ENCODE measurements at regions not wholly inside any gene's neighbourhood (a gene's known extent, or its start where the extent isn't known, plus 50 kb on each side); places are given as distances from the start of the nearest gene placed in this dataset.
"Not testable (repeated sequence)": the region's sequence is repeated elsewhere in the genome, so short reads cannot be mapped to it uniquely, and the experiment has no call there.

- ATAC-seq = peak in 1 of 2 donors; percentile 39
- H3K36me3 Mint-ChIP-seq = peaks cover 0 to 4% (median 2%) of the 10 kb centered on the region in 3 donors
- peak overlapping the region in 2 of 10 donors; percentile 2 to 61 for H3K27ac Mint-ChIP-seq
- no peak for DNase-seq
- no peak overlapping the region for H3K4me3 Mint-ChIP-seq
- POLR2A ChIA-PET = interaction anchor here (0.7 to 2.4 kb wide), 2 partner anchors 20 to 55 kb away, joined by 3 to 7 read pairs; partner anchors contain the start of gene JAK1
- H3K4me1 Mint-ChIP-seq = peaks cover 0 to 5% (median 3%) of the 10 kb centered on the region in 4 donors
- H3K9me3 Mint-ChIP-seq = no peaks in the 10 kb centered on the region
- H3K27me3 Mint-ChIP-seq = no peaks in the 10 kb centered on the region
Measured at GRCh38 chr1:65020774-65021173, 54.4 kb upstream of the JAK1 start.

- H3K27me3 Mint-ChIP-seq = no peaks in the 10 kb centered on the region
- no peak overlapping the region for H3K4me3 Mint-ChIP-seq
- peaks cover 0 to 5% (median 3%) of the 10 kb centered on the region in 4 donors for H3K4me1 Mint-ChIP-seq
- H3K36me3 Mint-ChIP-seq = peaks cover 0 to 4% (median 2%) of the 10 kb centered on the region in 3 donors
- no peak for ATAC-seq
- peak overlapping the region in 2 of 10 donors; percentile 24 to 30 for H3K27ac Mint-ChIP-seq
- no peaks in the 10 kb centered on the region for H3K9me3 Mint-ChIP-seq
- POLR2A ChIA-PET = interaction anchor here (0.6 to 2.4 kb wide), 4 partner anchors 21 to 61 kb away, joined by 3 to 7 read pairs (median 4); partner anchors contain the start of gene JAK1
- no peak for DNase-seq
Measured at GRCh38 chr1:65021795-65022194, 55.4 kb upstream of the JAK1 start.

GRCh38 chr1:65022216-65022615 is 55.9 kb upstream of the JAK1 start:
- Mint-ChIP-seq H3K4me1 (peaks cover 0 to 5% (median 3%) of the 10 kb centered on the region in 4 donors), H3K27ac (no peak overlapping the region), H3K4me3 (no peak overlapping the region), H3K9me3 (no peaks in the 10 kb centered on the region), H3K27me3 (no peaks in the 10 kb centered on the region), H3K36me3 (peaks cover 0 to 4% (median 2%) of the 10 kb centered on the region in 3 donors)
- POLR2A ChIA-PET = interaction anchor here (0.6 to 1.0 kb wide), 2 partner anchors 23 to 61 kb away, joined by 3 to 4 read pairs; no protein-coding TSS in a partner anchor
- ATAC-seq (no peak), DNase-seq (no peak)

- POLR2A ChIA-PET = no interaction called here
- peaks cover 0 to 9% (median 0%) of the 10 kb centered on the region in 9 donors for H3K9me3 Mint-ChIP-seq
- ATAC-seq (no peak), DNase-seq (no peak)
- no peak overlapping the region for H3K27ac Mint-ChIP-seq
- no peaks in the 10 kb centered on the region for H3K27me3 Mint-ChIP-seq
- no peak overlapping the region for H3K4me3 Mint-ChIP-seq
- peaks cover 2 to 13% (median 10%) of the 10 kb centered on the region in 4 donors for H3K4me1 Mint-ChIP-seq
- peaks cover 0 to 8% (median 4%) of the 10 kb centered on the region in 3 donors for H3K36me3 Mint-ChIP-seq
Measured at GRCh38 chr1:65025794-65026193, 59.4 kb upstream of the JAK1 start.

GRCh38 chr1:65026235-65026634 is 59.9 kb upstream of the JAK1 start:
- Mint-ChIP-seq H3K36me3 (peaks cover 0 to 8% (median 4%) of the 10 kb centered on the region in 3 donors), H3K27me3 (no peaks in the 10 kb centered on the region), H3K4me3 (no peak overlapping the region), H3K9me3 (peaks cover 0 to 9% (median 0%) of the 10 kb centered on the region in 9 donors), H3K4me1 (peaks cover 3 to 14% (median 10%) of the 10 kb centered on the region in 4 donors), H3K27ac (peak overlapping the region in 1 of 10 donors; percentile 48)
- ATAC-seq (no peak), DNase-seq (no peak)
- POLR2A ChIA-PET = no interaction called here

GRCh38 chr1:65027666-65028358 is 61.5 kb upstream of the JAK1 start:
- Mint-ChIP-seq H3K27ac (peak overlapping the region in 1 of 10 donors; percentile 27), H3K9me3 (peaks cover 0 to 9% (median 0%) of the 10 kb centered on the region in 9 donors), H3K4me3 (no peak overlapping the region), H3K27me3 (no peaks in the 10 kb centered on the region), H3K36me3 (peaks cover 0 to 9% (median 4%) of the 10 kb centered on the region in 3 donors), H3K4me1 (peaks cover 5 to 15% (median 10%) of the 10 kb centered on the region in 4 donors)
- DNase-seq = no peak
- POLR2A ChIA-PET = no interaction called here
- ATAC-seq = no peak

GRCh38 chr1:65029434-65029833 is 63.1 kb upstream of the JAK1 start:
- H3K27me3 Mint-ChIP-seq, ATAC-seq, H3K4me3 Mint-ChIP-seq, DNase-seq, POLR2A ChIA-PET, H3K9me3 Mint-ChIP-seq: not testable (repeated sequence)
- Mint-ChIP-seq H3K27ac (peak overlapping the region in 1 of 10 donors; percentile 28), H3K4me1 (peaks cover 5 to 18% (median 11%) of the 10 kb centered on the region in 4 donors), H3K36me3 (peaks cover 5 to 15% (median 8%) of the 10 kb centered on the region in 3 donors)

- POLR2A ChIA-PET = interaction anchor here (1.1 kb wide), 1 partner anchor 13 kb away, joined by 4 read pairs; no protein-coding TSS in a partner anchor
- H3K4me3 Mint-ChIP-seq, DNase-seq, H3K4me1 Mint-ChIP-seq, ATAC-seq, H3K9me3 Mint-ChIP-seq, H3K27me3 Mint-ChIP-seq: not testable (repeated sequence)
- H3K27ac Mint-ChIP-seq = peak overlapping the region in 1 of 10 donors; percentile 10
- peaks cover 5 to 22% (median 20%) of the 10 kb centered on the region in 3 donors for H3K36me3 Mint-ChIP-seq
Measured at GRCh38 chr1:65034879-65035278, 68.5 kb upstream of the JAK1 start.

GRCh38 chr1:65036570-65037051 is 70.3 kb upstream of the JAK1 start:
- Mint-ChIP-seq H3K4me3 (no peak overlapping the region), H3K36me3 (peaks cover 5 to 21% (median 20%) of the 10 kb centered on the region in 3 donors), H3K4me1 (peaks cover 4 to 18% (median 12%) of the 10 kb centered on the region in 4 donors), H3K27me3 (no peaks in the 10 kb centered on the region), H3K9me3 (no peaks in the 10 kb centered on the region), H3K27ac (peak overlapping the region in 1 of 10 donors; percentile 21)
- POLR2A ChIA-PET = interaction anchor here (1.0 to 1.2 kb wide), 2 partner anchors 12 to 70 kb away, joined by 3 read pairs; no protein-coding TSS in a partner anchor
- ATAC-seq (no peak), DNase-seq (no peak)

GRCh38 chr1:65039066-65039465 is 72.7 kb upstream of the JAK1 start:
- Mint-ChIP-seq H3K4me3 (no peak overlapping the region), H3K27ac (no peak overlapping the region), H3K27me3 (no peaks in the 10 kb centered on the region), H3K36me3 (peaks cover 2 to 19% (median 18%) of the 10 kb centered on the region in 3 donors), H3K4me1 (peaks cover 3 to 18% (median 16%) of the 10 kb centered on the region in 4 donors), H3K9me3 (no peaks in the 10 kb centered on the region)
- DNase-seq = no peak
- POLR2A ChIA-PET = no interaction called here
- ATAC-seq = no peak

GRCh38 chr1:65039508-65039907 is 73.2 kb upstream of the JAK1 start:
- H3K9me3 Mint-ChIP-seq = no peaks in the 10 kb centered on the region
- no peak overlapping the region for H3K27ac Mint-ChIP-seq
- H3K27me3 Mint-ChIP-seq = no peaks in the 10 kb centered on the region
- peaks cover 5 to 22% (median 20%) of the 10 kb centered on the region in 4 donors for H3K4me1 Mint-ChIP-seq
- peaks cover 0 to 14% (median 13%) of the 10 kb centered on the region in 3 donors for H3K36me3 Mint-ChIP-seq
- H3K4me3 Mint-ChIP-seq = no peak overlapping the region
- POLR2A ChIA-PET = interaction anchor here (0.9 kb wide), 1 partner anchor 73 kb away, joined by 4 read pairs; the partner anchor contains the start of gene JAK1
- no peak for DNase-seq
- ATAC-seq = no peak

GRCh38 chr1:65042467-65042866 is 76.1 kb upstream of the JAK1 start:
- POLR2A ChIA-PET = no interaction called here
- Mint-ChIP-seq H3K27me3 (no peaks in the 10 kb centered on the region), H3K27ac (peak overlapping the region in 1 of 10 donors; percentile 37), H3K4me3 (no peak overlapping the region), H3K36me3 (peaks cover 0 to 6% (median 0%) of the 10 kb centered on the region in 3 donors), H3K9me3 (no peaks in the 10 kb centered on the region), H3K4me1 (peaks cover 14 to 38% (median 32%) of the 10 kb centered on the region in 4 donors)
- DNase-seq = no peak
- ATAC-seq = no peak

GRCh38 chr1:65044411-65044810 is 78.1 kb upstream of the JAK1 start:
- H3K27ac Mint-ChIP-seq = peak overlapping the region in 3 of 10 donors; percentile 51 to 61 (median 59)

More at GRCh38 chr1:65044411-65044810, 78.1 kb upstream of the JAK1 start:
- no peaks in the 10 kb centered on the region for H3K27me3 Mint-ChIP-seq
- H3K9me3 Mint-ChIP-seq = no peaks in the 10 kb centered on the region
- H3K4me1 Mint-ChIP-seq = peaks cover 20 to 55% (median 45%) of the 10 kb centered on the region in 4 donors
- H3K36me3 Mint-ChIP-seq = peaks cover 0 to 6% (median 0%) of the 10 kb centered on the region in 3 donors
- H3K4me3 Mint-ChIP-seq = no peak overlapping the region
- DNase-seq (no peak), ATAC-seq (no peak)
- POLR2A ChIA-PET = no interaction called here

Measured in naive thymus-derived CD8-positive, alpha-beta T cell (primary cell).